HG03354 (cell line): ENCODE measurements at regions not wholly inside any gene's neighbourhood (a gene's known extent, or its start where the extent isn't known, plus 50 kb on each side); places are given as distances from the start of the nearest gene placed in this dataset.

Source experiments
- ATAC-seq: cut with Tn5 transposase; IDR thresholded peaks from one replicate; pipeline ENCODE4 v1.9.1; 2021; ENCODE audit warnings: mild to moderate bottlenecking; ENCODE audit not compliant: unreplicated experiment, poor library complexity, severe bottlenecking

GRCh38 chr10:78863906-78864239 lies 204.9 kb upstream of the ZMIZ1 start:
- ATAC-seq = no peak

- no peak for ATAC-seq
Measured at GRCh38 chr10:78864761-78865537, 203.8 kb upstream of the ZMIZ1 start.

- ATAC-seq = no peak
Measured at GRCh38 chr10:78865538-78865875, 203.3 kb upstream of the ZMIZ1 start.

GRCh38 chr10:78865931-78866717 lies 202.6 kb upstream of the ZMIZ1 start:
- ATAC-seq = no peak

GRCh38 chr10:78866731-78867554 lies 201.8 kb upstream of the ZMIZ1 start:
- no peak for ATAC-seq

GRCh38 chr10:78867555-78867939 lies 201.2 kb upstream of the ZMIZ1 start:
- ATAC-seq = no peak

- no peak for ATAC-seq
Measured at GRCh38 chr10:78868048-78868447, 200.7 kb upstream of the ZMIZ1 start.

- ATAC-seq = no peak
Measured at GRCh38 chr10:78868456-78868855, 200.3 kb upstream of the ZMIZ1 start.

- ATAC-seq = no peak
Measured at GRCh38 chr10:78868861-78869260, 199.9 kb upstream of the ZMIZ1 start.

GRCh38 chr10:78869508-78870454 lies 199.0 kb upstream of the ZMIZ1 start:
- no peak for ATAC-seq

- no peak for ATAC-seq
Measured at GRCh38 chr10:78870458-78870857, 198.3 kb upstream of the ZMIZ1 start.

- no peak for ATAC-seq
Measured at GRCh38 chr10:78871796-78872195, 197.0 kb upstream of the ZMIZ1 start.

GRCh38 chr10:78873413-78873812 lies 195.4 kb upstream of the ZMIZ1 start:
- ATAC-seq = no peak

GRCh38 chr10:78875331-78875877 lies 193.4 kb upstream of the ZMIZ1 start:
- ATAC-seq = no peak

- no peak for ATAC-seq
Measured at GRCh38 chr10:78875932-78876331, 192.8 kb upstream of the ZMIZ1 start.

- ATAC-seq = no peak
Measured at GRCh38 chr10:78876449-78876848, 192.3 kb upstream of the ZMIZ1 start.

- ATAC-seq = no peak
Measured at GRCh38 chr10:78879621-78880020, 189.1 kb upstream of the ZMIZ1 start.

- ATAC-seq = no peak
Measured at GRCh38 chr10:78886129-78886528, 182.6 kb upstream of the ZMIZ1 start.

- ATAC-seq = no peak
Measured at GRCh38 chr10:78889536-78890063, 179.2 kb upstream of the ZMIZ1 start.
